ENCODE measurements at regions not wholly inside any gene's neighbourhood (a gene's known extent, or its start where the extent isn't known, plus 50 kb on each side); places are given as distances from the start of the nearest gene placed in this dataset.

GRCh38 chr1:70840260-70840953, 207.2 kb downstream of the PTGER3 start:
- Histone ChIP-seq H2BK5ac (ENCODE audit: low read length) (no peak overlapping the region), H2BK12ac (ENCODE audit: low read length) (no peak overlapping the region), H2BK120ac (ENCODE audit: low read depth, low read length) (no peak overlapping the region), H3K14ac (ENCODE audit: low read length) (no peak overlapping the region), H2AK5ac (ENCODE audit: low read depth, low read length) (no peak overlapping the region), H3K18ac (ENCODE audit: low read length) (no peak overlapping the region), H3K4me1 (ENCODE audit: control insufficient read depth in 2 of 2, insufficient read depth in 1 of 2, low read depth in 1 of 2, low read length in 2 of 2) (no peaks in the 10 kb centered on the region), H2BK15ac (ENCODE audit: low read length) (no peak overlapping the region), H3K79me1 (ENCODE audit: low read depth, low read length) (no peaks in the 10 kb centered on the region), H3K36me3 (replicated peaks in 1 of 2; ENCODE audit: control insufficient read depth in 2 of 2, insufficient read depth in 2 of 2, low read length in 2 of 2) (no peaks in the 10 kb centered on the region), H4K91ac (ENCODE audit: low read depth, low read length, poor library complexity) (no peak overlapping the region), H3K4me2 (ENCODE audit: insufficient read depth, low read length, poor library complexity, severe bottlenecking) (no peak overlapping the region), H3K27ac (replicated peaks; ENCODE audit: low read length) (no peak overlapping the region), H3K9ac (ENCODE audit: low read depth, low read length, poor library complexity) (no peak overlapping the region), H2AFZ (ENCODE audit: low read length) (no peak overlapping the region), H3K27me3 (ENCODE audit: control insufficient read depth in 3 of 3, insufficient read depth in 3 of 3, low read depth in 1 of 3, low read length in 3 of 3) (no peaks in the 10 kb centered on the region), H3K4me3 (ENCODE audit: low read length in 2 of 2) (no peak overlapping the region), H3K4ac (ENCODE audit: low read length) (no peak overlapping the region), H4K8ac (ENCODE audit: low read depth, low read length) (no peak overlapping the region), H3K23ac (ENCODE audit: low read depth, low read length, poor library complexity) (no peak overlapping the region), H3K9me3 (replicated peaks in 1 of 2; ENCODE audit: control insufficient read depth in 2 of 2, insufficient read depth in 1 of 2, low read depth in 1 of 2, low read length in 2 of 2) (no peaks in the 10 kb centered on the region)
- no CpG with 5 or more reads among the region's 3 CpGs for WGBS, 2 donors (ENCODE audit: extremely low coverage in 2 of 2, insufficient read length in 2 of 2, insufficient replicate concordance in 1 of 2)
- DNase-seq (ENCODE audit: low spot score): no peak

- H3K14ac ChIP-seq (ENCODE audit: low read length): no peak overlapping the region
- H3K27ac ChIP-seq (replicated peaks; ENCODE audit: low read length): no peak overlapping the region
- H3K4ac ChIP-seq (ENCODE audit: low read length): no peak overlapping the region
- H2BK120ac ChIP-seq (ENCODE audit: low read depth, low read length): no peak overlapping the region
- H3K18ac ChIP-seq (ENCODE audit: low read length): no peak overlapping the region
- H2BK12ac ChIP-seq (ENCODE audit: low read length): no peak overlapping the region
- no CpG with 5 or more reads among the region's 1 CpG for WGBS, 2 donors (ENCODE audit: extremely low coverage in 2 of 2, insufficient read length in 2 of 2, insufficient replicate concordance in 1 of 2)
- peaks cover 0 to 3% of the 10 kb centered on the region in 2 donors for H3K4me1 ChIP-seq (ENCODE audit: control insufficient read depth in 2 of 2, insufficient read depth in 1 of 2, low read depth in 1 of 2, low read length in 2 of 2)
- no peaks in the 10 kb centered on the region for H3K36me3 ChIP-seq (replicated peaks in 1 of 2; ENCODE audit: control insufficient read depth in 2 of 2, insufficient read depth in 2 of 2, low read length in 2 of 2)
- no peaks in the 10 kb centered on the region for H3K9me3 ChIP-seq (replicated peaks in 1 of 2; ENCODE audit: control insufficient read depth in 2 of 2, insufficient read depth in 1 of 2, low read depth in 1 of 2, low read length in 2 of 2)
- no peak overlapping the region for H3K23ac ChIP-seq (ENCODE audit: low read depth, low read length, poor library complexity)
- H4K8ac ChIP-seq (ENCODE audit: low read depth, low read length): no peak overlapping the region
- H3K27me3 ChIP-seq (ENCODE audit: control insufficient read depth in 3 of 3, insufficient read depth in 3 of 3, low read depth in 1 of 3, low read length in 3 of 3): no peaks in the 10 kb centered on the region
- DNase-seq (ENCODE audit: low spot score): no peak
- no peak overlapping the region for H2AFZ ChIP-seq (ENCODE audit: low read length)
- H2BK5ac ChIP-seq (ENCODE audit: low read length): no peak overlapping the region
- H2BK15ac ChIP-seq (ENCODE audit: low read length): no peak overlapping the region
- no peak overlapping the region for H4K91ac ChIP-seq (ENCODE audit: low read depth, low read length, poor library complexity)
- no peak overlapping the region for H3K4me3 ChIP-seq (ENCODE audit: low read length in 2 of 2)
- no peak overlapping the region for H3K9ac ChIP-seq (ENCODE audit: low read depth, low read length, poor library complexity)
- H3K79me1 ChIP-seq (ENCODE audit: low read depth, low read length): no peaks in the 10 kb centered on the region
- no peak overlapping the region for H3K4me2 ChIP-seq (ENCODE audit: insufficient read depth, low read length, poor library complexity, severe bottlenecking)
- H2AK5ac ChIP-seq (ENCODE audit: low read depth, low read length): no peak overlapping the region
Observed at GRCh38 chr1:70842562-70842961, 205.1 kb downstream of the PTGER3 start.

- Histone ChIP-seq H4K8ac (ENCODE audit: low read depth, low read length) (no peak overlapping the region), H3K4me2 (ENCODE audit: insufficient read depth, low read length, poor library complexity, severe bottlenecking) (no peak overlapping the region), H2BK5ac (ENCODE audit: low read length) (no peak overlapping the region), H2BK120ac (ENCODE audit: low read depth, low read length) (no peak overlapping the region), H2BK15ac (ENCODE audit: low read length) (no peak overlapping the region), H3K4me3 (ENCODE audit: low read length in 2 of 2) (no peak overlapping the region), H3K14ac (ENCODE audit: low read length) (no peak overlapping the region), H3K9ac (ENCODE audit: low read depth, low read length, poor library complexity) (no peak overlapping the region), H3K27ac (replicated peaks; ENCODE audit: low read length) (no peak overlapping the region), H3K27me3 (ENCODE audit: control insufficient read depth in 3 of 3, insufficient read depth in 3 of 3, low read depth in 1 of 3, low read length in 3 of 3) (no peaks in the 10 kb centered on the region), H3K4ac (ENCODE audit: low read length) (no peak overlapping the region), H2AFZ (ENCODE audit: low read length) (no peak overlapping the region), H4K91ac (ENCODE audit: low read depth, low read length, poor library complexity) (no peak overlapping the region), H2AK5ac (ENCODE audit: low read depth, low read length) (no peak overlapping the region), H3K79me1 (ENCODE audit: low read depth, low read length) (no peaks in the 10 kb centered on the region), H3K23ac (ENCODE audit: low read depth, low read length, poor library complexity) (no peak overlapping the region), H2BK12ac (ENCODE audit: low read length) (no peak overlapping the region), H3K36me3 (replicated peaks in 1 of 2; ENCODE audit: control insufficient read depth in 2 of 2, insufficient read depth in 2 of 2, low read length in 2 of 2) (no peaks in the 10 kb centered on the region), H3K9me3 (replicated peaks in 1 of 2; ENCODE audit: control insufficient read depth in 2 of 2, insufficient read depth in 1 of 2, low read depth in 1 of 2, low read length in 2 of 2) (no peaks in the 10 kb centered on the region), H3K18ac (ENCODE audit: low read length) (no peak overlapping the region), H3K4me1 (ENCODE audit: control insufficient read depth in 2 of 2, insufficient read depth in 1 of 2, low read depth in 1 of 2, low read length in 2 of 2) (peaks cover 0 to 3% of the 10 kb centered on the region in 2 donors)
- no CpG with 5 or more reads among the region's 1 CpG for WGBS, 2 donors (ENCODE audit: extremely low coverage in 2 of 2, insufficient read length in 2 of 2, insufficient replicate concordance in 1 of 2)
- no peak for DNase-seq (ENCODE audit: low spot score)
Observed at GRCh38 chr1:70843452-70843851, 204.2 kb downstream of the PTGER3 start.

GRCh38 chr1:70847013-70847412, 200.6 kb downstream of the PTGER3 start:
- Histone ChIP-seq H3K4me1 (ENCODE audit: control insufficient read depth in 2 of 2, insufficient read depth in 1 of 2, low read depth in 1 of 2, low read length in 2 of 2) (peaks cover 0 to 3% of the 10 kb centered on the region in 2 donors), H3K9ac (ENCODE audit: low read depth, low read length, poor library complexity) (no peak overlapping the region), H2AK5ac (ENCODE audit: low read depth, low read length) (no peak overlapping the region), H3K4me2 (ENCODE audit: insufficient read depth, low read length, poor library complexity, severe bottlenecking) (no peak overlapping the region), H3K27ac (replicated peaks; ENCODE audit: low read length) (no peak overlapping the region), H4K91ac (ENCODE audit: low read depth, low read length, poor library complexity) (no peak overlapping the region), H2BK15ac (ENCODE audit: low read length) (no peak overlapping the region), H4K8ac (ENCODE audit: low read depth, low read length) (no peak overlapping the region), H3K18ac (ENCODE audit: low read length) (no peak overlapping the region), H2BK12ac (ENCODE audit: low read length) (no peak overlapping the region), H3K79me1 (ENCODE audit: low read depth, low read length) (no peaks in the 10 kb centered on the region), H2AFZ (ENCODE audit: low read length) (no peak overlapping the region), H3K23ac (ENCODE audit: low read depth, low read length, poor library complexity) (no peak overlapping the region), H3K4me3 (ENCODE audit: low read length in 2 of 2) (no peak overlapping the region), H3K27me3 (ENCODE audit: control insufficient read depth in 3 of 3, insufficient read depth in 3 of 3, low read depth in 1 of 3, low read length in 3 of 3) (no peaks in the 10 kb centered on the region), H2BK120ac (ENCODE audit: low read depth, low read length) (no peak overlapping the region), H3K14ac (ENCODE audit: low read length) (no peak overlapping the region), H3K9me3 (replicated peaks in 1 of 2; ENCODE audit: control insufficient read depth in 2 of 2, insufficient read depth in 1 of 2, low read depth in 1 of 2, low read length in 2 of 2) (no peaks in the 10 kb centered on the region), H3K4ac (ENCODE audit: low read length) (no peak overlapping the region), H2BK5ac (ENCODE audit: low read length) (no peak overlapping the region), H3K36me3 (replicated peaks in 1 of 2; ENCODE audit: control insufficient read depth in 2 of 2, insufficient read depth in 2 of 2, low read length in 2 of 2) (no peaks in the 10 kb centered on the region)
- DNase-seq (ENCODE audit: low spot score): no peak
